H9 (cell line): ENCODE measurements at regions not wholly inside any gene's neighbourhood (a gene's known extent, or its start where the extent isn't known, plus 50 kb on each side); places are given as distances from the start of the nearest gene placed in this dataset.

Source experiments
- DNase-seq: peaks from one replicate; pipeline ENCODE4 v3.0.0-alpha.2; 2017
- H2AFZ ChIP-seq: one replicate; pipeline ENCODE4 v1.6.1; 2013; ENCODE audit warnings: mild to moderate bottlenecking, low read length, control low read depth, moderate library complexity
- H2AK5ac ChIP-seq: 2 replicates; pipeline ENCODE4 v1.6.1; 2013; ENCODE audit warnings: low read length, control low read depth, mixed read lengths; ENCODE audit not compliant: insufficient read length
- H2BK120ac ChIP-seq: one replicate; pipeline ENCODE4 v1.6.1; 2013; ENCODE audit warnings: low read depth, mild to moderate bottlenecking, low read length, control low read depth, inconsistent platforms; ENCODE audit not compliant: poor library complexity, severe bottlenecking
- H2BK12ac ChIP-seq: 2 replicates; pipeline ENCODE4 v1.6.1; 2013; ENCODE audit warnings: low read length, control low read depth, mixed read lengths, low read depth; ENCODE audit not compliant: insufficient read length
- H2BK15ac ChIP-seq: 2 replicates; pipeline ENCODE4 v1.6.1; 2013; ENCODE audit warnings: low read depth, low read length, control low read depth
- H2BK20ac ChIP-seq: one replicate; pipeline ENCODE4 v1.6.1; 2013; ENCODE audit warnings: low read depth, mild to moderate bottlenecking, low read length, control low read depth, inconsistent platforms; ENCODE audit not compliant: poor library complexity, severe bottlenecking
- H2BK5ac ChIP-seq: 2 replicates; pipeline ENCODE4 v1.6.1; 2013; ENCODE audit warnings: low read length, control low read depth, mixed read lengths; ENCODE audit not compliant: insufficient read length
- H3K14ac ChIP-seq: 2 replicates; pipeline ENCODE4 v1.6.1; 2013; ENCODE audit warnings: low read length, control low read depth; ENCODE audit not compliant: insufficient read depth
- H3K18ac ChIP-seq: 2 replicates; pipeline ENCODE4 v1.6.1; 2013; ENCODE audit warnings: low read depth, mild to moderate bottlenecking, mixed read lengths, low read length, control low read depth; ENCODE audit not compliant: insufficient read length
- H3K23ac ChIP-seq: 2 replicates; pipeline ENCODE4 v1.6.1; 2013; ENCODE audit warnings: low read length, control low read depth, mixed read lengths, low read depth; ENCODE audit not compliant: insufficient read length
- H3K23me2 ChIP-seq: 2 replicates; pipeline ENCODE4 v1.6.1; 2013; ENCODE audit warnings: low read depth, mild to moderate bottlenecking, mixed read lengths, low read length, control low read depth; ENCODE audit not compliant: insufficient read length, poor library complexity, severe bottlenecking
- H3K27ac ChIP-seq: 2 replicates; pipeline ENCODE4 v1.5.1; 2013; ENCODE audit warnings: low read length, control low read depth, mixed read lengths, low read depth; ENCODE audit not compliant: insufficient read length
- H3K27me3 ChIP-seq: 2 replicates; pipeline ENCODE4 v1.6.1; 2013; ENCODE audit warnings: low read length, control low read depth, inconsistent platforms; ENCODE audit not compliant: insufficient read depth
- H3K4ac ChIP-seq: 2 replicates; pipeline ENCODE4 v1.6.1; 2013; ENCODE audit warnings: low read depth, mild to moderate bottlenecking, control low read depth, inconsistent platforms, low read length, moderate library complexity
- H3K4me1 ChIP-seq: 2 replicates; pipeline ENCODE4 v1.6.1; 2013; ENCODE audit warnings: low read length, control low read depth, inconsistent platforms; ENCODE audit not compliant: insufficient read depth
- H3K4me2 ChIP-seq: 2 replicates; pipeline ENCODE4 v1.6.1; 2013; ENCODE audit warnings: low read length, control low read depth, mixed read lengths; ENCODE audit not compliant: insufficient read length, insufficient read depth
- H3K56ac ChIP-seq: 2 replicates; pipeline ENCODE4 v1.6.1; 2013; ENCODE audit warnings: low read depth, mild to moderate bottlenecking, mixed read lengths, low read length, control low read depth; ENCODE audit not compliant: insufficient read length
- H3K79me1 ChIP-seq: 2 replicates; pipeline ENCODE4 v1.6.1; 2013; ENCODE audit warnings: low read depth, mild to moderate bottlenecking, moderate library complexity, low read length, control low read depth, inconsistent platforms; ENCODE audit not compliant: insufficient read depth, poor library complexity, severe bottlenecking
- H3K79me2 ChIP-seq: 2 replicates; pipeline ENCODE4 v1.6.1; 2013; ENCODE audit warnings: low read length, control low read depth, inconsistent platforms; ENCODE audit not compliant: insufficient read depth
- H3K9ac ChIP-seq: 2 replicates; pipeline ENCODE4 v1.6.1; 2013; ENCODE audit warnings: low read length, control low read depth, mixed read lengths; ENCODE audit not compliant: insufficient read length; ENCODE audit errors: extremely low read depth
- H3K9me3 ChIP-seq: one replicate; pipeline ENCODE4 v1.6.1; 2013; ENCODE audit warnings: low read depth, low read length, inconsistent platforms; ENCODE audit not compliant: control insufficient read depth
- H3T11ph ChIP-seq: one replicate; pipeline ENCODE4 v1.6.1; 2013; ENCODE audit warnings: mild to moderate bottlenecking, low read length, control low read depth, inconsistent platforms
- H4K20me1 ChIP-seq: one replicate; pipeline ENCODE4 v1.6.1; 2013; ENCODE audit not compliant: control insufficient read depth, insufficient read length, insufficient read depth
- H4K5ac ChIP-seq: 2 replicates; pipeline ENCODE4 v1.6.1; 2013; ENCODE audit warnings: low read depth, mild to moderate bottlenecking, mixed read lengths, low read length, control low read depth; ENCODE audit not compliant: insufficient read length
- H4K8ac ChIP-seq: replicated peaks from 2 replicates; pipeline ENCODE4 v1.6.1; 2013; ENCODE audit warnings: low read length, control low read depth, mixed read lengths, low read depth; ENCODE audit not compliant: insufficient read length
- H4K91ac ChIP-seq: 2 replicates; pipeline ENCODE4 v1.6.1; 2013; ENCODE audit warnings: low read depth, mild to moderate bottlenecking, moderate library complexity, mixed read lengths, low read length, control low read depth; ENCODE audit not compliant: insufficient read length
- H3K27ac Mint-ChIP-seq, 3 experiments: 2 replicates in 2 of 3; 3 replicates in 1 of 3; pipeline ENCODE4 v1.8.0; 2020 to 2021; ENCODE audit warnings: mixed read lengths in 3 of 3, mild to moderate bottlenecking in 1 of 3, moderate library complexity in 1 of 3
- H3K27me3 Mint-ChIP-seq: 2 replicates; pipeline ENCODE4 v1.8.0; 2021; ENCODE audit warnings: low read depth, mild to moderate bottlenecking, moderate library complexity, mixed read lengths
- H3K36me3 Mint-ChIP-seq, 3 experiments: 2 replicates in 2 of 3; 3 replicates in 1 of 3; pipeline ENCODE4 v1.8.0; 2020 to 2021; ENCODE audit warnings: low read depth in 3 of 3, mixed read lengths in 3 of 3; ENCODE audit not compliant: insufficient read depth in 1 of 3
- H3K4me1 Mint-ChIP-seq, 2 experiments: 2 replicates each; pipeline ENCODE4 v1.8.0; 2020; ENCODE audit warnings: mixed read lengths in 2 of 2
- H3K4me3 Mint-ChIP-seq, 2 experiments: 2 replicates in 1 of 2; 3 replicates in 1 of 2; pipeline ENCODE4 v1.8.0; 2020 to 2021; ENCODE audit warnings: mild to moderate bottlenecking in 2 of 2, mixed read lengths in 2 of 2, moderate library complexity in 1 of 2
- H3K9me3 Mint-ChIP-seq, 2 experiments: 2 replicates in 1 of 2; 3 replicates in 1 of 2; pipeline ENCODE4 v1.8.0; 2020; ENCODE audit warnings: mild to moderate bottlenecking in 2 of 2, mixed read lengths in 2 of 2, moderate library complexity in 1 of 2
- CTCF ChIP-seq: fragments of 200-600 bp; sonication (generic); conservative IDR thresholded peaks from 3 replicates; pipeline ENCODE4 v1.8.0; 2021; ENCODE audit warnings: antibody characterized with exemption, mild to moderate bottlenecking
- WGBS: extraction: QIAGEN DNeasy Blood & Tissue Kit; methylation state at CpG from one replicate; pipeline ENCODE4 v1.1.7; 2013; ENCODE audit warnings: missing lambda C conversion rate, low lambda C conversion rate, mixed read lengths; ENCODE audit not compliant: insufficient read length; ENCODE audit errors: extremely low coverage; 5-methylcytosine and 5-hydroxymethylcytosine counted together

GRCh38 chr16:48025359-48025758 is 130.4 kb downstream of the ABCC12 start:
- no peak overlapping the region for H3K4me3 Mint-ChIP-seq
- Histone ChIP-seq H3K23ac (no peak overlapping the region), H2BK15ac (no peak overlapping the region), H2AK5ac (no peak overlapping the region), H2BK20ac (no peak overlapping the region), H3K9me3 (no peaks in the 10 kb centered on the region), H3T11ph (no peak overlapping the region), H4K8ac (no peak overlapping the region), H3K27ac (no peak overlapping the region), H4K5ac (no peak overlapping the region), H4K20me1 (no peaks in the 10 kb centered on the region), H3K18ac (no peak overlapping the region), H3K23me2 (no peaks in the 10 kb centered on the region), H3K27me3 (no peaks in the 10 kb centered on the region), H2BK12ac (no peak overlapping the region), H3K4me1 (no peaks in the 10 kb centered on the region), H3K4me2 (no peak overlapping the region), H3K56ac (no peak overlapping the region), H3K9ac (no peak overlapping the region), H3K4ac (no peak overlapping the region), H3K14ac (no peak overlapping the region), H4K91ac (no peak overlapping the region), H2AFZ (no peak overlapping the region), H3K79me2 (no peaks in the 10 kb centered on the region), H2BK5ac (no peak overlapping the region), H3K79me1 (no peaks in the 10 kb centered on the region), H2BK120ac (no peak overlapping the region)
- peaks cover 0 to 1% of the 10 kb centered on the region in 2 experiments; a peak in 1 of 5 replicates for H3K9me3 Mint-ChIP-seq
- no CpG with 5 or more reads among the region's 5 CpGs for WGBS
- peaks cover 3% of the 10 kb centered on the region; the same call in 1 of the 2 replicates for H3K27me3 Mint-ChIP-seq
- no peak for TF ChIP-seq CTCF
- H3K36me3 Mint-ChIP-seq = no peaks in the 10 kb centered on the region; a peak in 1 of 7 replicates
- H3K4me1 Mint-ChIP-seq = peaks cover 15 to 20% of the 10 kb centered on the region in 2 experiments
- H3K27ac Mint-ChIP-seq = no peak overlapping the region; a peak in 1 of 7 replicates
- DNase-seq = no peak
